ENCODE measurements at regions not wholly inside any gene's neighbourhood (a gene's known extent, or its start where the extent isn't known, plus 50 kb on each side); places are given as distances from the start of the nearest gene placed in this dataset.

GRCh38 chr9:655875-656274 is 185.6 kb upstream of the DMRT1 start:
- DNase-seq (ENCODE audit: low spot score) = peak; percentile 90
- TF ChIP-seq CTCF (IDR thresholded peaks at IDR 0.05) = no peak
- H3K27ac ChIP-seq = peak overlapping the region; percentile 61 to 83
- peak overlapping the region; percentile 37 for H3K4me3 ChIP-seq

GRCh38 chr9:656926-657568 is 184.4 kb upstream of the DMRT1 start:
- no peak for DNase-seq (ENCODE audit: low spot score)
- H3K27ac ChIP-seq = peak overlapping the region; percentile 61 to 83
- no peak for TF ChIP-seq CTCF (IDR thresholded peaks at IDR 0.05)
- H3K4me3 ChIP-seq = no peak overlapping the region

- no peak overlapping the region for H3K4me3 ChIP-seq
- DNase-seq (ENCODE audit: low spot score) = no peak
- no peak for TF ChIP-seq CTCF (IDR thresholded peaks at IDR 0.05)
- H3K27ac ChIP-seq = no peak overlapping the region
Measured at GRCh38 chr9:659286-659685, 182.2 kb upstream of the DMRT1 start.

- H3K4me3 ChIP-seq = no peak overlapping the region
- H3K27ac ChIP-seq = no peak overlapping the region
- DNase-seq (ENCODE audit: low spot score) = no peak
- TF ChIP-seq CTCF (IDR thresholded peaks at IDR 0.05) = no peak
Measured at GRCh38 chr9:660227-660626, 181.3 kb upstream of the DMRT1 start.

- no peak overlapping the region for H3K4me3 ChIP-seq
- DNase-seq (ENCODE audit: low spot score) = no peak
- no peak for TF ChIP-seq CTCF (IDR thresholded peaks at IDR 0.05)
- H3K27ac ChIP-seq = peak overlapping the region; percentile 48 to 67
Measured at GRCh38 chr9:663541-663940, 178.0 kb upstream of the DMRT1 start.

- no peak for TF ChIP-seq CTCF (IDR thresholded peaks at IDR 0.05)
- no peak for DNase-seq (ENCODE audit: low spot score)
- H3K4me3 ChIP-seq = no peak overlapping the region
- H3K27ac ChIP-seq = no peak overlapping the region
Measured at GRCh38 chr9:665296-665695, 176.2 kb upstream of the DMRT1 start.

- no peak for TF ChIP-seq CTCF (IDR thresholded peaks at IDR 0.05)
Measured at GRCh38 chr9:671997-672396, 169.5 kb upstream of the DMRT1 start.

More at GRCh38 chr9:671997-672396, 169.5 kb upstream of the DMRT1 start:
- no peak for DNase-seq (ENCODE audit: low spot score)
- Histone ChIP-seq H3K4me3 (no peak overlapping the region), H3K27ac (no peak overlapping the region)

Data from coronary artery (tissue), 2 donors.